IMR-90 (cell line): ENCODE measurements at regions not wholly inside any gene's neighbourhood (a gene's known extent, or its start where the extent isn't known, plus 50 kb on each side); places are given as distances from the start of the nearest gene placed in this dataset.
A peak's percentile ranks its signal among the peaks of the same experiment; 100 is the strongest.

ENCODE experiments used
- ATAC-seq: fragments of 200-7000 bp; cut with Tn5 transposase; 2 replicates; pipeline ENCODE4 v1.9.1; 2020; ENCODE audit warnings: low read depth, mild to moderate bottlenecking, moderate library complexity
- BruUV-seq: library from RNA; stranded (reverse); fragments of 400-500 nt; replicated peaks from 2 replicates; lab custom pipeline; 2021; lab: Mats Ljungman, UMichigan
- CTCF ChIA-PET: fragments of 300-600 bp; formaldehyde crosslinking; extraction: SDS; loops from one replicate; lab custom pipeline; 2021; ENCODE audit warnings: antibody characterized with exemption; lab: Yijun Ruan, JAX
- POLR2A ChIA-PET: fragments of 300-600 bp; sonication (Branson Sonifier 250); formaldehyde crosslinking; loops from one replicate; lab custom pipeline; 2022; ENCODE audit warnings: antibody characterized with exemption; ENCODE audit not compliant: unreplicated experiment; lab: Charles Lee
- DNase-seq: peaks from one replicate; pipeline ENCODE4 v3.0.0; 2013
- H2AFZ ChIP-seq: replicated peaks from 2 replicates; pipeline ENCODE3; 2013; ENCODE audit warnings: low read length, mild to moderate bottlenecking; ENCODE audit not compliant: poor library complexity
- H2AK5ac ChIP-seq: 2 replicates; pipeline ENCODE4 v1.6.1; 2013; ENCODE audit warnings: low read depth, low read length, inconsistent platforms
- H2AK9ac ChIP-seq: replicated peaks from 2 replicates; pipeline ENCODE3; 2013; ENCODE audit warnings: mild to moderate bottlenecking, low read depth, low read length, moderate library complexity; ENCODE audit not compliant: poor library complexity
- H2BK120ac ChIP-seq: 2 replicates; pipeline ENCODE4 v1.6.1; 2013; ENCODE audit warnings: low read depth, low read length, inconsistent platforms
- H2BK15ac ChIP-seq: 3 replicates; pipeline ENCODE4 v1.6.1; 2013; ENCODE audit warnings: low read depth, low read length, inconsistent platforms
- H2BK20ac ChIP-seq: 2 replicates; pipeline ENCODE4 v1.6.1; 2013; ENCODE audit warnings: low read depth, mild to moderate bottlenecking, inconsistent platforms, low read length, moderate library complexity
- H2BK5ac ChIP-seq: 2 replicates; pipeline ENCODE4 v1.6.1; 2013; ENCODE audit warnings: mild to moderate bottlenecking, low read depth, low read length, inconsistent platforms; ENCODE audit not compliant: poor library complexity, severe bottlenecking
- H3K14ac ChIP-seq: replicated peaks from 2 replicates; pipeline ENCODE4 v1.6.1; 2013; ENCODE audit warnings: low read depth, low read length, inconsistent platforms
- H3K18ac ChIP-seq: 2 replicates; pipeline ENCODE4 v1.6.1; 2013; ENCODE audit warnings: low read depth, low read length, control low read depth
- H3K23ac ChIP-seq: 2 replicates; pipeline ENCODE4 v1.6.1; 2013; ENCODE audit warnings: low read depth, low read length, inconsistent platforms
- H3K27ac ChIP-seq: 2 replicates; pipeline ENCODE4 v1.5.1; 2013; ENCODE audit warnings: mild to moderate bottlenecking, control low read depth, low read length; ENCODE audit not compliant: insufficient read depth
- H3K27me3 ChIP-seq: 2 replicates; pipeline ENCODE4 v1.6.1; 2013; ENCODE audit warnings: low read length; ENCODE audit not compliant: control insufficient read depth, insufficient read depth
- H3K36me3 ChIP-seq: 2 replicates; pipeline ENCODE4 v1.6.1; 2013; ENCODE audit warnings: low read length, mixed read lengths; ENCODE audit not compliant: control insufficient read depth, insufficient read depth
- H3K4ac ChIP-seq: 2 replicates; pipeline ENCODE4 v1.6.1; 2013; ENCODE audit warnings: low read depth, low read length, inconsistent platforms
- H3K4me1 ChIP-seq: 2 replicates; pipeline ENCODE4 v1.6.1; 2013; ENCODE audit warnings: low read length, mixed read lengths; ENCODE audit not compliant: control insufficient read depth, insufficient read depth
- H3K4me2 ChIP-seq: 2 replicates; pipeline ENCODE4 v1.6.1; 2013; ENCODE audit warnings: low read depth, mild to moderate bottlenecking, control low read depth, low read length, moderate library complexity
- H3K4me3 ChIP-seq: 2 replicates; pipeline ENCODE4 v1.5.1; 2013; ENCODE audit warnings: low read depth, mild to moderate bottlenecking, control low read depth, low read length, moderate library complexity; ENCODE audit not compliant: insufficient read depth
- H3K56ac ChIP-seq: 2 replicates; pipeline ENCODE4 v1.6.1; 2013; ENCODE audit warnings: low read length, inconsistent platforms; ENCODE audit not compliant: insufficient read depth; ENCODE audit errors: extremely low read depth
- H3K79me1 ChIP-seq, 2 experiments: 2 replicates each; pipeline ENCODE4 v1.6.1; 2013; ENCODE audit warnings: low read length in 2 of 2, inconsistent platforms in 1 of 2, low read depth in 1 of 2
- H3K9ac ChIP-seq: 2 replicates; pipeline ENCODE4 v1.6.1; 2013; ENCODE audit warnings: low read depth, low read length, control low read depth
- H3K9me1 ChIP-seq: 2 replicates; pipeline ENCODE4 v1.6.1; 2013; ENCODE audit warnings: low read length, inconsistent platforms; ENCODE audit not compliant: insufficient read depth
- H3K9me3 ChIP-seq: 2 replicates; pipeline ENCODE4 v1.6.1; 2013; ENCODE audit warnings: low read length; ENCODE audit not compliant: control insufficient read depth, insufficient read depth
- H4K20me1 ChIP-seq: 2 replicates; pipeline ENCODE4 v1.6.1; 2013; ENCODE audit warnings: low read length, inconsistent platforms; ENCODE audit not compliant: insufficient read depth
- H4K5ac ChIP-seq: 2 replicates; pipeline ENCODE4 v1.6.1; 2013; ENCODE audit warnings: mild to moderate bottlenecking, low read depth, low read length, control low read depth
- H4K8ac ChIP-seq, 2 experiments: 2 replicates each; pipeline ENCODE4 v1.6.1; 2013; ENCODE audit warnings: low read depth in 2 of 2, low read length in 2 of 2, control low read depth in 1 of 2, inconsistent platforms in 1 of 2
- H4K91ac ChIP-seq: 2 replicates; pipeline ENCODE4 v1.6.1; 2013; ENCODE audit warnings: low read depth, low read length, inconsistent platforms; ENCODE audit not compliant: insufficient read depth
- CEBPB ChIP-seq: IDR thresholded peaks from 2 replicates; pipeline ENCODE4 v1.6.1; 2012; ENCODE audit warnings: low read depth, low read length, improper control_type of control experiment
- NFE2L2 ChIP-seq: fragments of 150-350 bp; IDR thresholded peaks from 2 replicates; pipeline ENCODE4 v1.6.1; 2016; ENCODE audit warnings: low read depth, mild to moderate bottlenecking, low read length
- WGBS, 2 experiments: methylation state at CpG; one replicate each; pipeline versions ENCODE4 v1.1.5 to v1.1.7; 2013; ENCODE audit warnings: missing lambda C conversion rate in 2 of 2; ENCODE audit not compliant: insufficient read length in 1 of 2; ENCODE audit errors: extremely low coverage in 2 of 2; 5-methylcytosine and 5-hydroxymethylcytosine counted together
- dilution Hi-C: fragments of 300-500 bp; cut with HindIII; formaldehyde crosslinking; loops from one replicate; pipeline ENCODE4 v1.14.3; 2018; ENCODE audit warnings: low sequenced_read_pairs; ENCODE audit not compliant: unreplicated experiment
- in situ Hi-C: fragments of 300-500 bp; cut with MboI; formaldehyde crosslinking; loops from 3 replicates; pipeline ENCODE4 v1.14.3; 2019; ENCODE audit warnings: low sequenced_read_pairs, inconsistent platforms, mixed read lengths
- intact Hi-C: fragments of 100-400 bp; cut with micrococcal nuclease; formaldehyde crosslinking; loops from 2 replicates; pipeline ENCODE4 v1.10.0; 2022

GRCh38 chr13:109945206-109945960, 159.0 kb upstream of the IRS2 start:
- H4K20me1 ChIP-seq: no peaks in the 10 kb centered on the region
- H2AK9ac ChIP-seq: no peak overlapping the region
- H3K9me1 ChIP-seq: no peaks in the 10 kb centered on the region
- H2BK20ac ChIP-seq: no peak overlapping the region
- ChIA-PET POLR2A (no interaction called here), CTCF (no interaction called here)
- no peaks in the 10 kb centered on the region for H3K4me1 ChIP-seq
- H3K27ac ChIP-seq: no peak overlapping the region
- H3K27me3 ChIP-seq: no peaks in the 10 kb centered on the region
- no peak overlapping the region for H2AFZ ChIP-seq
- H3K23ac ChIP-seq: no peak overlapping the region
- intact Hi-C loops: no loop called here
- no CpG with 5 or more reads among the region's 4 CpGs for WGBS, 2 experiments
- no peak overlapping the region for H3K14ac ChIP-seq
- no peaks in the 10 kb centered on the region for H3K36me3 ChIP-seq
- H3K56ac ChIP-seq: no peak overlapping the region
- dilution Hi-C loops: no loop called here
- peaks cover 2% of the 10 kb centered on the region; the same call in 1 of the 2 replicates for H3K9me3 ChIP-seq
- TF ChIP-seq CEBPB: peak; percentile 86
- no peak for TF ChIP-seq NFE2L2
- DNase-seq (peak; percentile 79), ATAC-seq (peak; percentile 74)
- H3K18ac ChIP-seq: no peak overlapping the region
- no peak overlapping the region for H4K8ac ChIP-seq
- H2BK120ac ChIP-seq: no peak overlapping the region
- H3K9ac ChIP-seq: no peak overlapping the region
- no peaks in the 10 kb centered on the region for H3K79me1 ChIP-seq
- H4K5ac ChIP-seq: no peak overlapping the region
- BruUV-seq: no TSS peak
- in situ Hi-C loops: no loop called here
- no peak overlapping the region for H2BK5ac ChIP-seq
- H3K4me2 ChIP-seq: no peak overlapping the region
- no peak overlapping the region for H4K91ac ChIP-seq
- no peak overlapping the region for H3K4ac ChIP-seq
- no peak overlapping the region; the same call in 1 of the 2 replicates for H2AK5ac ChIP-seq
- H2BK15ac ChIP-seq: no peak overlapping the region
- H3K4me3 ChIP-seq: no peak overlapping the region
